GM21528 (cell line): ENCODE measurements at regions not wholly inside any gene's neighbourhood (a gene's known extent, or its start where the extent isn't known, plus 50 kb on each side); places are given as distances from the start of the nearest gene placed in this dataset.

Source experiments
- ATAC-seq: cut with Tn5 transposase; IDR thresholded peaks from one replicate; pipeline ENCODE4 v1.9.1; 2021; ENCODE audit warnings: mild to moderate bottlenecking, moderate library complexity; ENCODE audit not compliant: unreplicated experiment, low FRiP score

DNA sequence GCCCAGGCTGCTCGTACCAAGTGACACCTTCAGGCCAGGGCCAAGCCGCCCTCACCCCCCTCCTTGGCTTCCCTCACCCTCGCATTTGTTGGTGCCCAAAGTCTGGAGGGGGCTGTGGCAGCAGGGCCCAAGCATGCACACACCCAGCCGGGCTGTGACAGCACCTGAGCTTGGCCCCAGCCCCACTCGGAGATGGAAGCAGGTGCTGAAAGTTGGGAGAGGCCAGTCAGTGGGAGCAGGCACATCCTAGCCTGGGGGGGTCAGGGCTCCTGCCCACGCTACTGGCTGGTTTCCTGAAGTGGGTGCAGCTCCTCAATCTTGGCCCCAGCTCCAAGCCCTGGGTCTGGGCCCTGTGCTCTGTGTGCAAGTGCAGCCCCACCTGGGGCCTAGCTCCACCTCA is 228.0 kb downstream of the RDH14 start:
- ATAC-seq, result no peak

DNA sequence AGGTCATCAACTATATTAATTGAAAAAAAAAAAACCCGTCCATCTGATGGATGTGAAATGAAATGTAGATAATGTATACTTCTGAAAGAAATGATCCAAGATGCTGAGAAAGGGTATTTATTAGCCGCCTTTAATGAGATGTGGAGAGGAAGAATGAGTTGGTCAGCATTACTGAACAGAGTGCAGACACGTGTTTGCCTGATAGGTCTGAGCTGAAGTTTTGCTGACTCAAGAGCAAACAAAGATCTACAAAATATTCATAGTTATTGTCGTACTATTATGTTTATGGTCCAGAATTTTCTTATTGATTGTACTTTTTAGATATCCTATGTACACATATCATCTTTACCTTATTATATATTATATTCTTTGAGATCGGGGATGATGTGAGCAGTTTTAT is 235.3 kb downstream of the RDH14 start:
- no peak for ATAC-seq

DNA sequence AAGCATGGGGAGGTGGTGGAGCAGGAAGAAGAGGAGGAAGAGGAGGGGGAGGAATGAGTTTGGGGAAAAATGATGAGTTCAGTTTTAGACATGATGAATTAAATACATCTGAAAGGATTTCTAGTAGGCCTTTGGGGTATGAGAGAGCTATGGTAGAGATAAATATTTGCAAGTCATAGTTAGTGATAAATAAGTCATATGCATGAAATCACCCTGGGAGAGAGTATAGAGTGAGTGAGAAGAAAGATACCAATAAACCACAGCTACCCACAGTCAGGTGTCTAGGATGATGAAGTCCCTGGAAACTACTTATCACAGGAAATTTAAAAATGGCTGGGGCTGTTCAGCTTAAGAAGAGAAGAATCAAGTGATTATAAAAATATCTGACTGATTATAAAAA is 240.5 kb downstream of the RDH14 start:
- no peak for ATAC-seq

DNA sequence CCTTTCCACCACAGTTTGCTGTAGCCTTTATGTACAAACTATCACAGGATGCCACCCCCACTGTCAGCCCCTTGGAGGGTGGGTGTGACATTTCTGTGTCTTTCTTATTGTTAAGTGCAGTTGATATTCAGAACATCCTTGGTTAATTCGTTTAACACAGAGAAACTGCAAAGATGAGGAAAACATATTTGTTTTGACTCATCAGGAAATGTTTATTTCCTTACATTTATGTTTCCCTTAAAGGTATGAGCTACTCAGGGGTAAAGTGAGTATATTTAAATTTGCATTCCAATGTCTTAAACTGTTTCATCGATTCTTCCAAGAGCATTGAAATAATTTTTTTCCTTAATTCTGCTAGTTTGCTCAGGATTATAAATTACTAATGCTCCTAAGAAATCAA is 243.4 kb downstream of the RDH14 start:
- ATAC-seq, result no peak

DNA sequence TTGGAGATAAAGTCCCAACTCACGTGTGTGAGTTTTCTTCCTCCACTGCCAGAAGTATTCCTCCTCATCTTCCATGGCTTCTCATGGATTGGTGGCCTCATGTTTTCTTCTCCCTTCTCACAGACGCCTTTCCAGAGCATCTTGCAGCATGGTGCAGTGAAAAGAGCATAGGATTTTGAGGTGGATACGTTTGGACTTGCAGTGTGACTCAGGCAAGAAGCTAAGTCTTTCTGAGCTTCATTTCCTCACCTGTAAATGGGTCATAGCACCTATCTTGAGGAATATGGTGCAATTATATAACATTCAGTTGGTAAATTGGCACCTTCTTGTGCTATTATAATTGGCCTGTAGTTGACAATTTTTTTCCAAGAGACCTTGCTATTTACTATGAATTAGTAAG is 247.6 kb downstream of the RDH14 start:
- no peak for ATAC-seq

DNA sequence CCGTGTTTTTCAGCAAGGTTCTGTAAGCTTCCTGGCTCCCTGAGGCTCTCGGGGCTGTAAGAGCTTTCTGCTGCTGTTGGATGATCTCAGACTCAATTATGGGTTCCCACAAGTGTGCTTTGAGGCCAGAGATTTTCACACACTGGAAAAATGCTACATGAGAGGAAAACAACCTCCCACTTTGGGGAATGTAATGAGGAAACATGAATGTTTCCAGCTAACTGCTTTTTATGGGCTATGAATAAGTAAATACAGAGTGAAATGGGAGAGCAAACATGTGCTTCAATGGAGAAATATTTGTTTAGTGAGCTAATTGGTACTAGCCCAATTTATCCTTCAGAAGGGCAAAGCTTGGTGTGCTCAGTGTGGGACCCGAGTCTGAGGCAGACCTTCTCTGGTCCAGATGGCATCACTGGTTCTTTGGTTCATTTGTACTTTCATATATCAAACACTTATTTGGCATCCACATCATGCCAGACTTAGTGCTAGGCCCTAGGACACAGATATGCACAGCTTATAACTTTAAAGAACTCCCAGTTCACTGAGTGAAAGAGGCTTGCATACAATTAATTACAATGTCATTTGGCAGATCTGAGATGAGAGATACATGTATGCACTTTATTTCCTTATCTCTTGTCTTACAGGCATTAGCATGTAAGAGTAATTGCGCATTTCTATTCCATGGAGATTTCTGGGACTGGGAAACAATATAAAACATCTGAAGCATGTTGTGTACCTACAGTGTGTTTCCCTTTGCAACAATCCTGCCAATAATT is 248.8 kb downstream of the RDH14 start:
- ATAC-seq, result no peak

DNA sequence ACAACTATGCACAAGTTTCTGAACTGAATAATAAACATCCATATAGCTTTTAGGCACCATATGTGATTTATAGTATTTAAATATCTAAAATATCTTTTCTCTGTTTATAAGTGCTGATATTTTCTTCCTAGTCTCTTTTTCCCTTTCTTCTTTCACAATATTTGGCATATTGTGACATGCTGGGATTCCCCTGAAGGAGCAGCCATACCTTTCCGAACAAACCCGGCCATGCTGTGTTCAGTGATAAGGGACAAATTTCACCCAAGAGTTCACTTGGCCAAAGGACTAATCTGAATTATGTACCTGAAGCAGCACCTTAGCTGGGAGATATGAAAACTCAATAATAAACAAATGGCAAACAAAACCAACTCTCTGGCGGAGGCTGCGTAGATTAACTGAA is 250.8 kb downstream of the RDH14 start:
- ATAC-seq, result no peak

DNA sequence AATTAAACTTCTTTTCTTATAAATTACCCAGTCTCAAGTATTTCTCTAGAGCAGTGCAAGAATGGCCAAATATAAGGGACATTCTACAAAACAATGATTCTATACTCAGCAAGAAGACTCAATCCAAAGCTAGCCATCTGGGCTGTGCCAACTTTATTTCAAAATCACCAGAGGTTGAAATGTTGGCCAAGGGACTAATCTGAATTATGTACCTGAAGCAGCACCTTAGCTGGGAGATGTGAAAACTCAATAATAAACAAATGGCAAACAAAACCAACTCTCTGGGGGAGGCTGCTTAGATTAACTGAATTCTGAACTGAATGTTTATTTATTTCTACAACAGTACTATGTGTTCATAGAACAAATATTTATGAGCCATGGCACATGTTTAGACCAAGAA is 251.3 kb downstream of the RDH14 start:
- ATAC-seq, result no peak

DNA sequence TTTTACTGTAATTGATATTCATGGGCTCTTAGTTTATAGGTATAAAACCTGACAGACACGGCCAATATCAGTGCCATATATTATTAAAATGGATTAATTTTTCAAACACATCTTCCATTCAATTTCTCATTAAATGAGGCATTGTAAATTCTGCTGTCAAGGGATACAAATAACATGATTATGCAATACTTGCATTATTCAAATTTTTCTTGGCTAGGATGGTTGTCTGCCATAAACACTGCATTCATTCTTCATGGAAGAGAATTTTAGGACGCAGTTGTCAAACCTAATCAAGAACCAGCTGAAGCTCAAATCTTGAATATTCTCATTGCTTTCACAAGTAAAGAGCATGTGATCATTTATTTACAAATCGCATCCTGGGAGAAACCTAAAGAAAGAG is 255.6 kb downstream of the RDH14 start:
- no peak for ATAC-seq

DNA sequence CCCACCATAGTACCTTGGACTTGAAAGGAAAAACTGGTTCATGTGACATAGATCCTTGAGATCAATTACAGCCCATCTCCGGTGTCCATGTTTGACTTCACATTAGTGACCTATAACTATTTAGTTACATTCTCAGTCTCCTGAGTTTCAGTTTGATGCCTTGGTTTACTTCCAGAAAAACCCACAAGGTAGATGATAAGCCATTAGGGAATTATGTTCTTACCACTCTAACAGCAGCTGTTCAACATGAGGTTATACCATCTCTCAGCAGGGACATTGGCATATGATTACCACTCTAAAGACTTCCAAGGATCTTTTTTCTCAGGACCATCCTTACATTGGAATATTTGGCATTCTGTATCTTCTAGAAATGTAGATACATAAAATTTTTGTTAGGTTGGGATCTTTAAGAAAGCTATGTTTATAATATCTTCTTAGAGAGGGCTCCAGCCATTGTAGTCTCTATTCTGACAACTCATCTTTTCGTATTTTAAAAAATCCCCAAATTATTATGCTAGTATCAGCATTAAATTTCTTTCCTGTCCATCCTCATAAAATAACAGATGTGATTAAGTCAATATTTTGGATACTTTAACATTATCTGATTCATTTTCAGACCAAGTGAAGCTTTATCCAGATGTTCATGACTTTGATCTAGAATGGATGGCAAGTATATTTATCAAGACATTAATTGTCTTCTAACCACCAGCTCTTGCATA is 258.9 kb downstream of the RDH14 start:
- ATAC-seq, result no peak

DNA sequence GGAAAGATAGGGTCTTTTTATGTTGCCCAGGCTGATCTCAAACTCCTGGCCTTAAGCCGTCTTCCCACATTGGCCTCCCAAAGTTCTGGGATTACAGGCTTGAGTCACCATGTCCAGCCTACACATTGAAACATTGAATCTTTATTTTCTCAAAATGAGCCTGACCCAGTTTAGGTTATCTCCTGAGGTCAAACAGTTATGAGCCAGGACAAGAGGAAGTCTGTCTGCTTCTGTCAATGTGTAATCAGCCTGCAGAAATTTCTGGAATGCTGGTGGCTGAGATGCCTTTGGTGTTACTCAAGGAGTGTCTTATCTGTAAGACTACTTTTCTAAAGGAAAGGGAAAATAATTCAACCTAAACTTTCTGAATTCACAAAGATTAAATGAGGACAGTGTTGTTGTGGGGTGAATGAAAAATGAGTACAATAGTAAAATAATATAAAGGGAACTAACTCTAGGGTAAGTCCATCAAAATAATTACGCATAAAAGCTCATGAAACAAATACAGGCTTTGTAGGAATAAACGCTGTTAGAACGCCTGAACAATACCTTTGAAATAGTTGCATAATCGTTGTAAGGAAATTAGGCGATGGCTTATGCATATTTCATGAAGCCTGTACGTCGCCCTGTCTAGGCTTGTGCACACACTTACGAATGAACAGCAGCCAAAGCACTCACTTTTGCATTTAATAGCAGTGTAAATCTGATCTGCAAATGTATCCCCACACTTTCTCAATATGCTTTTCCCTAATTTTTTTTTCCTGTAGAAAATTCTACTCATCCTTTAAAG is 260.8 kb downstream of the RDH14 start:
- ATAC-seq, result no peak

DNA sequence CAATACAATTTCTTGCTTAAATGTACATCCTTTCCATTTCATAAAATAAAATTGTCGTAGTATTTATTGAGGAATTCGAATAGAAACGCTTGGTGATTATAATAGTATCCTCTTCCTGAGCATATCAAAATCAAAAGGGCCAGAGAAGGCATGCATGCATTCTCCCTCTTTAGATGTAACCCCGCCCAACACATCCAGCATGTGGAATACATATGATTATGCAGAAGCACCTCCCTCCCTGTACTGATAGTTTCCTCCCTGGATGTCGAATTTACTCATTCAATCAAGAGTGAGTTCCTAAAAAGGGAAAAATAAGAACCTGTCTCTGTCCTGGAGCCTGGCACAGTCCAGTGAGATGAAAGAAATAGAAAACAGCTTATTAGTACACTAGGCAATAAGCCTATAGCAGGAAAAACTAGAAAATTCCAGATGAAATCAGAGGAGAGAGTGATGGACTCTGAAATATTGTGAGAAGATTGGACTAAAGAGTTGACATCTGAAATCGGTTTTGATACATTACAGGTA is 262.9 kb downstream of the RDH14 start:
- no peak for ATAC-seq

DNA sequence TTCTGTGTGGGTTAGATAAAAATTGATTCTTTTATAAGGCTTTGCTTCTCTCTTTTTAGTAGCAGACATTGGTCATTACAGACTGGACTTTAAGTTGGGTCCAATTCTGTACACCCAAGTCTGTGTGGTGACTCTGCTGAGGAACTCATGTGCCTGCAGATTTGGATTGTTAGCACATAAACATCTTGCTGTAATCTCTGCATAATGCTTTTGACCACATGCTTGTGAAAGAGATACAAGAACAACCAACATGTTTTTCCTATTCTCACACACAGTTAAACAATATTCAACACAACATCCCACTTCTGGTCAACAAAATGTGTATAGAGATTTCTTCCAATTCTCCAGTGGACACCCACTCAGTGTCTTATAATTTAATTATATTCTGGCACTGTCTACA is 270.1 kb downstream of the RDH14 start:
- ATAC-seq, result no peak

DNA sequence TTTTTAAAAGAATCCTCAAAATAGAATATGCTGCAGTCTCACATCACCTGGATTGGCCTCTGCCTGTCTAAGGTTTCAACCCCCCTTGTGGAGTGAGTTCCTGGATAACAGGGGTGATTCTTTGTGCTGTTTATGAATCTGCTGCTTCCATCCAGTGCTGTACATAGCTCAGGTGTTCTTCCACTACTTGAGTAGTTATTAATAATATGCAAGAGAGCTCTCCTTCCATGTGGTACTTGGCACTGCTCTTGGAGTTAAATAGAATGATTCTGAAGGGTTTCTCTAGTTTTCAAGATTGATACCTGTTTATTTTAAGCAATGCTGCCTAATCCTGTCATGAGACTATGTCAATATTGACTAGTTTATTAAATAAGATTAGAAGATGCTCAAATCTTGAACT is 273.6 kb downstream of the RDH14 start:
- ATAC-seq, result no peak

DNA sequence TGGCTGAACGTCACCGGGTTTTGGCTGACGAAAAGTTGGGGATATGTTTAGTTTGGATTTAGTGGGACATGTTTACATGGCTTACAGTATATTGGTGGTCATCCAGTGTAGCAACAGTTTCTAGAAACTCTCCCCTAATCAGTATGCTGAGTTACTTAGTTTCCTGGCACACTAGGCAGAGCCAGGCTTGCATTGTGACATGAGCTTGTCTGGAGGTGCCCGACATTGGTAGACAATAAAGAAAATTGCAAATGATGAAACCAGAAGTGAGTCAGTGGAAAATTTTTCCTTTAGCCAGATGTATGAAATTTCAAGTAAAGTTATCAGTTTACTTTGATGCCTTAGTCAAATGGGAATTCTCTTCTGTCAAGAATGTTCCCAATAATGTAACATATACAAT is 276.1 kb downstream of the RDH14 start:
- no peak for ATAC-seq

DNA sequence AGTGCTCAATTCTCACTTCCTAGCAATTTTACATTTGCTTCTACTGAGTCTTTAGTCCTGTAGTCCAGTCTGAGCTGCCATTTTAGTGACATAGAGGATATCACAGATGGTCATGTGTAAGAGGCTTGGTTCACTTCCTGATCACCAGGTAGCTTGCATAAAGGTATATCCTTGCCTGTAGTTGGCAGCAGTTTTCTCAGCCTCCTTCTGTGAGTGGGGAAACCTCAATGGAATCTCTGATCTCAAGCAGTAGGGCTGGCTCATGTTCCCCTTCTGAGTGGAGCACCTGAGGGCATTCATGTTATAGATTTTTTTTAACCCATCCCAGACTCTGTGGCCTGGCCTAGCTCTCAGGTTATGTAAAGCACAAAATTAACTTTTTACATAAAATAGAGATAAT is 278.4 kb downstream of the RDH14 start:
- no peak for ATAC-seq

DNA sequence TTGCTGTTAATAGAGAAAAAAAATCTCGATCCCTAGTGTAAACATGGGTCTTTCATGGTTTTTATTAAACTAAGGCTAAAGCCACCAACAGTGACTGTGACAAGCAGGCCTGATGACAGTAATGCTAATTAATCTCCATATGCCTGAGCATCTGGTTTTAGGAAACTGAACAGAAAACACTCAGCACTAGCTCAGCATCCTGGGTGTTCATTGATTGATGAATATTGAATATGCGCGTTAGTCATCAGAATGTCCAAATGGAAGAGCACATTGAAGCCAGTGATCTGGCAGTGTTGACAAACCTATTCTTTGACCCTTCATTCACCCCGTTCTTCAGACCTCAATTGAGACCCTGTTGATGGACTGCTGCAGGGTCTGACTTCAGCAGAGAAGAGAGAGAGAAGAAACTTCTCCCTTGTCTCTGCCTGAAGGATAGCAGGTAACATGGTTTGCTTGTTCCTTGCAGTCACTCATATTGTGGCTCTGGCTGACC is 283.8 kb downstream of the RDH14 start:
- no peak for ATAC-seq

DNA sequence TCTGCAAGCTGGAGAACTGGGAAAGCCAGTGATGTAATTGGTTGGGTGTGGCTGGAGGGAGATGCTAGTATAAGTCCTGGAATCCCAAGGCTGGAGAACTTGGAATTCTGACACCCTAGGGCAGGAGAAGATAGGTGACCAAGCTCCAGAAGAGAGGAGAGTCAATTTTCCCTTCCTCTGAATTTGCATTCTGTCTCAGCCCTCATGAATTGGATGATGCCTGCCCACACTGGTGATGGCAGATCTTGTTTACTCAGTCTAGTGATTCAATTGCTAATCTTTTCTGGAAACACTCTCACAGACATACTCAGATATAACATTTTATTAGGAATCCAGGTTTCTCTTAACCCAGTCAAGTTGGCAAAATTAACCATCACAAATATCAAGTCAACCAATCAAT is 287.2 kb downstream of the RDH14 start:
- ATAC-seq, result no peak

DNA sequence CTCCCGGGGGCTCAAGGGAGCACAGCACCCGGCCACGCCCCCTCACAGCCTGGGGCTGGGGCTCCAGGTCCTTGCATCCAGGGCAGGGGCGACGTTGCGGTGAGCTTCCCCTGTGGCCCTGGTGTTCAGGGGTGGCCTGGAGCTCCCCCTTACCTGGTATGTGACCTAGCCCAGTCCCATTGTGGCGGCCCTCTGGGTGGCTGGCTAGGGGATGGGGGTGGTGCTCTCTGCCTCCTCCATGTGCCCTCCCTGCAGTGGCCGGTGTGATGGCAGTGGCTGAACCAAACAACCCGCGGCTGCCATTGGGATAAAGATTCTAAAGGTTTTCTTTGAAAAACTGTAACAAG is 288.3 kb downstream of the RDH14 start:
- no peak for ATAC-seq

DNA sequence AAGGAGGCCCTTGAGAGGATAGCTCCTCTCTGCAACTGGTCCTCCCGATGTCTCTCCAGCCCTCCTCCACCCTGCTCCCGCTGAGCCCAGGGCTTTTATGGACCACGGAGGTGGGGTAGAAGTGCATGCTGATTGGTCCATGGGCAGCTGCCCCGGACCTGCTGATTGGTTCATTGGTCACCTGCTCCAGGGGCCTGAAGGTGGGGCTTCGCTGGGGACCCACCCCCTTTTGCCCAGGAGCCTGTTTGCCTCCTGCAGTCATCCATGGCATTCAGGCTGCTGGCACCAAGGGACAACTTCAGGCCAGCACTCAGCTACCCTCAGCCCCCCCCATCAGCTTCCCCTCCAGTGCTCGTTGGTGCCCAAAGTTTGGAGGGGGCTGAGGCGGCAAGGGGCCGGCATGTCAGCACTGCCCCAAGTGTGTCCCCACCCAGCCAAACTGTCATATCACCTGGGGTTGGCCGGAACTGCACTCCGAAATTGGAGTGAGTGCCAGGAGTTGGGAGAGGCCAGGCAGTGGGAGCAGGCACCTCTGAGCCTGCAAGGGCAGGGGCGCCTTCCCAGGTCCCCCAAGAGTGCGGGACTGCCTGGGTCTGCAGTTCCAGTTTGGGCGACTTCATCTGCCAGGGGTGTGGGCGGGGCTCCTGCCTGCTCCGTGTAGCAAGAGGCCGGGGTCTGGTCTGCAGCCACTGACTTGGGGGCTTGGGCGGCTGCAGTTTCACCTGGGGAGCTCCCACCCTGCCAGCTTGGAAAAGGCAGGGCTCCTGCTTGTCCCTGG is 288.9 kb downstream of the RDH14 start:
- no peak for ATAC-seq
